HEK293 (cell line): ENCODE measurements at regions not wholly inside any gene's neighbourhood (a gene's known extent, or its start where the extent isn't known, plus 50 kb on each side); places are given as distances from the start of the nearest gene placed in this dataset.

ENCODE experiments used
- CTCF ChIA-PET: fragments of 350-600 bp; formaldehyde crosslinking; extraction: SDS; loops from one replicate; lab custom pipeline; 2021; ENCODE audit warnings: antibody characterized with exemption; lab: Yijun Ruan, JAX
- POLR2A ChIA-PET: fragments of 300-600 bp; formaldehyde crosslinking; extraction: SDS; loops from one replicate; lab custom pipeline; 2020; ENCODE audit warnings: antibody characterized with exemption, inconsistent platforms; lab: Yijun Ruan, JAX
- H3K27ac ChIP-seq: fragments of 200-500 bp; sonication (Bioruptor generic); 2 replicates; pipeline ENCODE4 v1.5.1; 2014; ENCODE audit warnings: low read depth, low read length, control low read depth, inconsistent platforms; ENCODE audit errors: extremely low read depth
- H3K36me3 ChIP-seq, 2 experiments: fragments of 200-500 bp in 1 of 2; sonication (Bioruptor generic) in 1 of 2; 1 replicate in 1 of 2; 2 replicates in 1 of 2; pipeline ENCODE4 v1.5.1; 2014 to 2017; ENCODE audit warnings: inconsistent platforms in 2 of 2, low read length in 2 of 2; ENCODE audit not compliant: control insufficient read depth in 2 of 2, insufficient read depth in 1 of 2
- H3K4me1 ChIP-seq: fragments of 200-500 bp; sonication (Bioruptor generic); 2 replicates; pipeline ENCODE4 v1.5.1; 2014; ENCODE audit warnings: mild to moderate bottlenecking, low read length, inconsistent platforms; ENCODE audit not compliant: control insufficient read depth, insufficient read depth
- H3K4me3 ChIP-seq: 2 replicates; pipeline ENCODE4 v1.5.1; 2011; ENCODE audit warnings: low read depth, mild to moderate bottlenecking, control low read depth, low read length, moderate library complexity
- H3K9me3 ChIP-seq: fragments of 200-500 bp; sonication (Bioruptor generic); 2 replicates; pipeline ENCODE4 v1.5.1; 2014; ENCODE audit warnings: low read depth, low read length, inconsistent platforms; ENCODE audit not compliant: control insufficient read depth, insufficient read depth
- GLIS1 ChIP-seq: fragments of 450-650 bp; formaldehyde crosslinking; IDR thresholded peaks from 2 replicates; pipeline ENCODE4 v1.5.1; 2016; ENCODE audit warnings: missing biosample characterization, missing genetic modification characterization
- HOXD13 ChIP-seq: sonication (generic); formaldehyde crosslinking; IDR thresholded peaks from 2 replicates; pipeline ENCODE4 v1.8.0; 2022; ENCODE audit warnings: missing genetic modification reagents, borderline replicate concordance
- PBX3 ChIP-seq: sonication (generic); formaldehyde crosslinking; IDR thresholded peaks from 2 replicates; pipeline ENCODE4 v1.8.1; 2022; ENCODE audit warnings: mild to moderate bottlenecking, moderate library complexity, missing genetic modification reagents
- SALL2 ChIP-seq: fragments of 450-650 bp; formaldehyde crosslinking; IDR thresholded peaks from 2 replicates; pipeline ENCODE4 v1.5.0; 2017; ENCODE audit warnings: missing biosample characterization, mild to moderate bottlenecking, missing genetic modification characterization, borderline replicate concordance
- ZBTB20 ChIP-seq: fragments of 450-650 bp; formaldehyde crosslinking; IDR thresholded peaks from 2 replicates; pipeline ENCODE4 v1.5.1; 2016; ENCODE audit warnings: missing biosample characterization, missing genetic modification characterization
- ZBTB21 ChIP-seq: fragments of 450-650 bp; formaldehyde crosslinking; IDR thresholded peaks from 2 replicates; pipeline ENCODE4 v1.5.1; 2017; ENCODE audit warnings: missing biosample characterization, missing genetic modification characterization
- ZBTB44 ChIP-seq: fragments of 450-650 bp; IDR thresholded peaks from 2 replicates; pipeline ENCODE4 v1.5.1; 2018; ENCODE audit warnings: missing biosample characterization, mild to moderate bottlenecking, missing genetic modification characterization
- ZBTB6 ChIP-seq: fragments of 450-650 bp; formaldehyde crosslinking; IDR thresholded peaks from 2 replicates; pipeline ENCODE4 v1.5.1; 2017; ENCODE audit warnings: missing biosample characterization, missing genetic modification characterization
- ZFP37 ChIP-seq: fragments of 450-650 bp; formaldehyde crosslinking; IDR thresholded peaks from 2 replicates; pipeline ENCODE4 v1.5.1; 2016; ENCODE audit warnings: missing biosample characterization, missing genetic modification characterization
- ZNF19 ChIP-seq: fragments of 450-650 bp; formaldehyde crosslinking; IDR thresholded peaks from 2 replicates; pipeline ENCODE4; 2016; ENCODE audit warnings: missing biosample characterization, missing genetic modification characterization, low read depth
- ZNF214 ChIP-seq: fragments of 450-650 bp; formaldehyde crosslinking; IDR thresholded peaks from 2 replicates; pipeline ENCODE4 v1.5.1; 2017; ENCODE audit warnings: missing biosample characterization, mild to moderate bottlenecking, missing genetic modification characterization, borderline replicate concordance
- ZNF23 ChIP-seq: fragments of 450-650 bp; formaldehyde crosslinking; IDR thresholded peaks from 2 replicates; pipeline ENCODE4 v1.5.1; 2016; ENCODE audit warnings: missing biosample characterization, missing genetic modification characterization, borderline replicate concordance
- ZNF350 ChIP-seq: fragments of 450-650 bp; formaldehyde crosslinking; IDR thresholded peaks from 2 replicates; pipeline ENCODE4 v1.5.0; 2017; ENCODE audit warnings: missing biosample characterization, mild to moderate bottlenecking, missing genetic modification characterization
- ZNF423 ChIP-seq: fragments of 450-650 bp; formaldehyde crosslinking; IDR thresholded peaks from 2 replicates; pipeline ENCODE4 v1.5.1; 2016; ENCODE audit warnings: missing biosample characterization, missing genetic modification characterization
- ZNF510 ChIP-seq: fragments of 450-650 bp; formaldehyde crosslinking; IDR thresholded peaks from 2 replicates; pipeline ENCODE4 v1.5.1; 2018; ENCODE audit warnings: mild to moderate bottlenecking, missing genetic modification characterization, missing biosample characterization; ENCODE audit not compliant: insufficient replicate concordance
- ZNF623 ChIP-seq: fragments of 450-650 bp; formaldehyde crosslinking; IDR thresholded peaks from 2 replicates; pipeline ENCODE4 v1.5.1; 2016; ENCODE audit warnings: missing biosample characterization, missing genetic modification characterization
- ZNF677 ChIP-seq: fragments of 450-650 bp; IDR thresholded peaks from 2 replicates; pipeline ENCODE4 v1.5.0; 2018; ENCODE audit warnings: missing biosample characterization, mild to moderate bottlenecking, missing genetic modification characterization, moderate library complexity
- ZSCAN30 ChIP-seq: fragments of 450-650 bp; IDR thresholded peaks from 2 replicates; pipeline ENCODE4 v1.5.1; 2018; ENCODE audit warnings: missing biosample characterization, mild to moderate bottlenecking, missing genetic modification characterization, moderate library complexity
- TF ChIP-seq, protein P1 (sequence below): fragments of 450-650 bp; formaldehyde crosslinking; IDR thresholded peaks from 2 replicates; pipeline ENCODE4 v1.5.1; 2016; ENCODE audit warnings: missing biosample characterization, missing genetic modification characterization
- TF ChIP-seq, protein P2 (sequence below): fragments of 450-650 bp; formaldehyde crosslinking; IDR thresholded peaks from 2 replicates; pipeline ENCODE4 v1.5.1; 2017; ENCODE audit warnings: missing biosample characterization, missing genetic modification characterization

DNA sequence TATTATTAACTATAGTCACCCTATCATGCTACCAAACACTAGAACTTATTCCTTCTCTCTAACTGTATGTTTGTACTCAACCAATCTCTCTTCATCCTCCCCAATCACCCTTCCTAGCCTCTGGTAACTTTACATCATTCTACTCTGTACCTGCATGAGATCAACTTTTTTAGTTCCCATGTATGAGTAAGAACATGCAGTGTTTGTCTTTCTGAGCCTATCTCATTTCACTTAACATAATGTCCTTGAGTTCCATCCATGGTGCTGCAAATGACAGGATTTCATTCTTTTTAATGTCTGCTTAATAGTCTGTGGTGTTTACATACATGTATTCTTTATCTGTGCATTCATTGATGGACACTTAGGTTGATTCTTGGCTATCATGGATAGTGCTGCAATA lies 108.9 kb upstream of the RFX8 start:
- ChIA-PET POLR2A (no interaction called here), CTCF (no interaction called here)
- no peaks in the 10 kb centered on the region for H3K4me1 ChIP-seq
- H3K4me3 ChIP-seq = no peak overlapping the region
- no peak overlapping the region for H3K27ac ChIP-seq
- H3K9me3 ChIP-seq = no peaks in the 10 kb centered on the region
- no peak for TF ChIP-seq ZBTB6 (tag by site-specific recombination)
- TF ChIP-seq, protein P1, sequence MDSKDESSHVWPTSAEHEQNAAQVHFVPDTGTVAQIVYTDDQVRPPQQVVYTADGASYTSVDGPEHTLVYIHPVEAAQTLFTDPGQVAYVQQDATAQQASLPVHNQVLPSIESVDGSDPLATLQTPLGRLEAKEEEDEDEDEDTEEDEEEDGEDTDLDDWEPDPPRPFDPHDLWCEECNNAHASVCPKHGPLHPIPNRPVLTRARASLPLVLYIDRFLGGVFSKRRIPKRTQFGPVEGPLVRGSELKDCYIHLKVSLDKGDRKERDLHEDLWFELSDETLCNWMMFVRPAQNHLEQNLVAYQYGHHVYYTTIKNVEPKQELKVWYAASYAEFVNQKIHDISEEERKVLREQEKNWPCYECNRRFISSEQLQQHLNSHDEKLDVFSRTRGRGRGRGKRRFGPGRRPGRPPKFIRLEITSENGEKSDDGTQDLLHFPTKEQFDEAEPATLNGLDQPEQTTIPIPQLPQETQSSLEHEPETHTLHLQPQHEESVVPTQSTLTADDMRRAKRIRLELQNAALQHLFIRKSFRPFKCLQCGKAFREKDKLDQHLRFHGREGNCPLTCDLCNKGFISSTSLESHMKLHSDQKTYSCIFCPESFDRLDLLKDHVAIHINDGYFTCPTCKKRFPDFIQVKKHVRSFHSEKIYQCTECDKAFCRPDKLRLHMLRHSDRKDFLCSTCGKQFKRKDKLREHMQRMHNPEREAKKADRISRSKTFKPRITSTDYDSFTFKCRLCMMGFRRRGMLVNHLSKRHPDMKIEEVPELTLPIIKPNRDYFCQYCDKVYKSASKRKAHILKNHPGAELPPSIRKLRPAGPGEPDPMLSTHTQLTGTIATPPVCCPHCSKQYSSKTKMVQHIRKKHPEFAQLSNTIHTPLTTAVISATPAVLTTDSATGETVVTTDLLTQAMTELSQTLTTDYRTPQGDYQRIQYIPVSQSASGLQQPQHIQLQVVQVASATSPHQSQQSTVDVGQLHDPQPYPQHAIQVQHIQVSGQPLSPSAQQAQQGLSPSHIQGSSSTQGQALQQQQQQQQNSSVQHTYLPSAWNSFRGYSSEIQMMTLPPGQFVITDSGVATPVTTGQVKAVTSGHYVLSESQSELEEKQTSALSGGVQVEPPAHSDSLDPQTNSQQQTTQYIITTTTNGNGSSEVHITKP (tag by site-specific recombination) = no peak
- no peak for TF ChIP-seq ZNF623 (tag by site-specific recombination)
- TF ChIP-seq ZFP37 (tag by site-specific recombination) = no peak
- no peak for TF ChIP-seq PBX3 (CRISPR knock-in tag)
- TF ChIP-seq ZNF23 (tag by site-specific recombination) = no peak
- TF ChIP-seq HOXD13 (CRISPR knock-in tag) = no peak
- no peak for TF ChIP-seq ZNF677 (tag by site-specific recombination)
- TF ChIP-seq, protein P2, sequence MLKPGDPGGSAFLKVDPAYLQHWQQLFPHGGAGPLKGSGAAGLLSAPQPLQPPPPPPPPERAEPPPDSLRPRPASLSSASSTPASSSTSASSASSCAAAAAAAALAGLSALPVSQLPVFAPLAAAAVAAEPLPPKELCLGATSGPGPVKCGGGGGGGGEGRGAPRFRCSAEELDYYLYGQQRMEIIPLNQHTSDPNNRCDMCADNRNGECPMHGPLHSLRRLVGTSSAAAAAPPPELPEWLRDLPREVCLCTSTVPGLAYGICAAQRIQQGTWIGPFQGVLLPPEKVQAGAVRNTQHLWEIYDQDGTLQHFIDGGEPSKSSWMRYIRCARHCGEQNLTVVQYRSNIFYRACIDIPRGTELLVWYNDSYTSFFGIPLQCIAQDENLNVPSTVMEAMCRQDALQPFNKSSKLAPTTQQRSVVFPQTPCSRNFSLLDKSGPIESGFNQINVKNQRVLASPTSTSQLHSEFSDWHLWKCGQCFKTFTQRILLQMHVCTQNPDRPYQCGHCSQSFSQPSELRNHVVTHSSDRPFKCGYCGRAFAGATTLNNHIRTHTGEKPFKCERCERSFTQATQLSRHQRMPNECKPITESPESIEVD (tag by site-specific recombination) = no peak
- no peak for TF ChIP-seq ZNF510 (tag by site-specific recombination)
- no peak for TF ChIP-seq ZSCAN30 (tag by site-specific recombination)
- TF ChIP-seq GLIS1 (tag by site-specific recombination) = no peak
- TF ChIP-seq SALL2 (tag by site-specific recombination) = no peak
- no peak for TF ChIP-seq ZNF214 (tag by site-specific recombination)
- no peak for TF ChIP-seq ZBTB44 (tag by site-specific recombination)
- no peak for TF ChIP-seq ZBTB20 (tag by site-specific recombination)
- TF ChIP-seq ZNF423 = no peak
- TF ChIP-seq ZNF350 (tag by site-specific recombination) = no peak
- TF ChIP-seq ZNF19 (tag by site-specific recombination) = no peak
- no peak for TF ChIP-seq ZBTB21 (tag by site-specific recombination)
- no peaks in the 10 kb centered on the region for H3K36me3 ChIP-seq
